Ecto neural progenitor cell (in vitro differentiated cells): ENCODE measurements at regions not wholly inside any gene's neighbourhood (a gene's known extent, or its start where the extent isn't known, plus 50 kb on each side); places are given as distances from the start of the nearest gene placed in this dataset.

ENCODE experiments used
- DNase-seq: peaks from one replicate; pipeline ENCODE4 v3.0.0-alpha.2; 2018; ENCODE audit warnings: low spot score

DNA sequence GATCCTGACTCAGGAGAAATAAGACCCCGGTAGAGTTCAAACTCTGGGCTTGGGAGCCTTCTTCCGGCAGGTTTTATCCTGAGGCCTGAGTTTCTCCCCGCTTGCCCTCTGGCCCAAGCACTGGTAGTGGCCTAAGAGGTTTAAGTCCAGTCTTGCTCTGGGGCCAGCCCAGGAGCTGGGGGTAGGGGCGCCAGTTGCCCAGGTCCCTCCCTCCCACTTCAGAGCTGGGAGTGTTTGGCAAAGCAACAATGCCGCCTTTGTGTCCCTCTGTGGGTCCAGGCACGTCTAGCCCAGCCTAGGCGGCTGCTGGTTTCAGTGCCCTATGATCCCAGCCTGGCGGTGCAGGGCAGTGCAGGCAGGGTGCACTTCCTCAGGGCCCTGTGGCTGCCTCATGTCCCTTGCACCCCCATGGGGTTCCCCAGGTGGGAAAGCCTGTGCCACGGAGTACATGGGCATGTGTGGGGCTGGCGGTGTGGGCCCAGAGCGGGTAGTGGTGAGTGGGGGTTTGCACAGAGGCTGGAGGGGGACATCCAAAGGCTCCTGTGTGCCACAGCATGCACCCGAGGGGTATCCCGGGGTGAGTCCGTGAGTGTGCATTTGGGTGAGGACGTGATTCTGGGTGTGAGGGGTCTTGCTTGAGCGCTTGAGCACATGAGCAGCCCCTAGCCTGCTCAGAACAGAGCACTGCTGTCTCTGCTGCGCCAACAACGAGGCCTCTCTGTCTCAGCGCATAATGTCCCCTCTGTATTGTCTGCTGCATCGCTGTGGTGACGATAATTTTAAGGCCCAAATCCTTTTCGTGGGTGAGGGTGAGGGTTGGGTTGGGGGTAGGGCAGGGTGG is 61.7 kb upstream of the PSD2 start:
- peak; percentile 66 for DNase-seq

- DNase-seq, result peak; percentile 46
Observed at GRCh38 chr5:139734539-139734916, 61.1 kb upstream of the PSD2 start.

DNA sequence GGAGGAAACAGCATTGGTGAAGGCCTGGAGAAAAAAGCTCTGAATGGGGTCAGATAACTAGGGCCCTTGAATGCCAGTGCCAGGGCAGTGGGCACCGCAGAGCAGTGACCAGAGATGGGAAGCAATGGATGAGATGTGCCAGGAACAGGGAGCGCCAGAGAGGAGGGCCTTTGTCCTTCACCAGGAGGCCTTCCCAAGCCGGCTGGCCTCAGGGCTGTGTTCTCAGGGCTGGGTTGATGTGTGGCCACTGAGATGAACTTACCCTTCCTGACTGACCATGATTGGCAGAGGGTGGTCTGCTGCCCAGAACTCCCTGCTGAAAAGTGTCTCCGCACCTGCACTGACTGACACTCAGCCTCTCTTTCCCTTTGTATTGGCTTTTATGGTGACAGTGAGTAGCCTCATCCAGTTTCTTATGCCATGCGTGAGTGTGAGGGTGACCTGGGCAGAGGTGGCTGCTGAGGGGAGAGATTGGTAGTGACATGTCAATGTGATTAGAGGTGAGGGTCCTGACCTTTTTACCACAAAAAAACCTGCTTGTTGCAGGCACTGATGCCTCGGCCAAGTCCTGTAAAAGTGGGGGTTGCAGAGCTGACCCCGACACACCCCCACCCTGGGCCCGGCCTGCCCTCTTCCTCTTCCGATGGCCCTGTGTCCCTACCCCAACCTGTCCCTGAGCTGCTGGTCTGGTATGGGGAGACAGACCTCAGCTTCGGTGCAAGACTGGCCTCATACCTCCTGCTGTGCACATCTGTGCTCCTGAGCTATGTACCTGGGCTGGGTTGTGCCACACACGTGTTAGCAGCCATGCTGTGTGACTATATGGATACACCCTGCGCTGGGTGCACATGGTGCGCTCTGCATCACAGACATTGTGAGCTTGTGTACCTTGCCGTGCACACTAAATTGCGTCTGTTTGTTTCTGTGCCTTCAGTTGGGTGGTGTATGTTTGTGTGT is 57.1 kb upstream of the PSD2 start:
- DNase-seq, result peak; percentile 37

DNA sequence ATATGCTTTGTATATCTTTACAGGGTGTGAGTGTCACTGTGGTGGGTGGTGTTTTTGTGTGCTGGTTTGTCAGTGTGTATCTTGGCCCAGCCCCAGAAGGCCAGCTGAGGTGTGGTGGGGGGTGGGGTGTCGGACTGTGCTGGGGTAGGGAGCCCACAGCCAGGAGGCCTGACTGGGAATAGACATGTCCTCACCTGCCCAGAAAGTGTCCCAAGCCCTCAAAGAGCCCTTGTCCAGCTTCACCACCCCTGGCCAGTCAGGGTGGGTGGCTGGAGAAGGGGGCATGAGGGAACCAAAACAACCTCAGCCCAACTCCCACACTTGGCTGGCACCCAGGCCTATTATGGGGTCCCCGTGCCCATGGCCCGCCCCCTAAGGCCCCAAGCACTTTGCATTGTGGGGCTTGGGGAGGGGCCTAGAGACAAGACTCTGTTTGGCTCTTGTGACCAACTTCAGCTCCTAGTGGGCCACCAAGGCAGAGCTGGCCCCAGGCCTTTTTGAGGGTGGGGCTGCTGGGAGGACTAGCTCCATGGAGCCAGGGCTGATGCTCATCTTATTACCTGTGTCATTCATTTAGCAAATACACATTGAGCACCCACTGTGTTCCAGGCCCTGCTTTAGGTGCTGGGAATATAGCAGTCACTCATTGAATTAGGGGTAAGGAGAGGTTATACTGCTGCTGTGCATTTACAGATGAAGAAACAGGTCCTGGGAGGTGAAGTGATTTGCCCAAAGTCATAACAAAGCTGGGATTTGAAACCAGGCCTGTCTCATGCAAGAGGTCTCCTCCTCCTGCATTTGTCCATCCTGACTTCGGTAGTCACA is 56.2 kb upstream of the PSD2 start:
- no peak for DNase-seq

DNA sequence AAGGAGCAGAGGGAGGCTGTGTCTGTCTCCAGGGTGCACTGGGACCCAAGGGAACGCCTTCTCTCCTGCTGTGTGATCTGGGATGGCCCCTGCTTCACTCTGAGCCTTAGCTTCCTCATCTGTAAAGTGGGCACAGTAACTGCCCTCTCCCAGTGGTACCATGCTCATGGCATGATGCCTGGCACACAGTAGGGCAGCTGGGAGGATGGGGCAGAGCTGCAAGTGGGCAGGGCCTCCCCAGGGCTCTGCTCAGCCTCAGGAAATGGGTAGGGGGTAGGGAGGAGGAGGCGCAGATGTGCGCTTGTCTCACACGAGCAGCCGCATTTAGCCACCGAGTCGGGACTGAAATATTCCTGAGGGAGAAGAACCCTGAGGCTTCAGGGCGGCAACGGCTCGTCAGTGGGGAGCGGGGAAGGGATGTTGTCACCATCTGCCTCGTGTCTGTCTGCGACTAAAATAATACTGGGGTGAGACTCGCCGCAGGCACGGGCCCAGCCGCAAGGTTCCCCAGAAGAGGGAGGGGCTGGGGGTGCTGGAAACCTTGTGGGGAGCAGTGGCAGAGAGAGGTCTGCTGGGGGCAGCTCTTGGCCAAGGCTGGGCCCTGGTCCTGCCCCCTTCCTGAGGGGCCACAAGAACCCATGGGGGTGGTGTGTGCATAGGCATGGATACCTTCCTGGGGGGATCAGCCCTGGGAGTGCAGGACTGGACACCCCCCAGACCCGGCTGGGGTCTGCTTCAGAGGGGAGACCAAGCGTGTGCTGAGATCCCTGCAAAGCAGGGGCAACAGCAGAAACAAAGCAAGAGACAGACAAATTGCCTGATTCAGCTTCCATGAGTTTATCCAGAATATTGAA is 55.2 kb upstream of the PSD2 start:
- peak; percentile 34 for DNase-seq

- no peak for DNase-seq
Observed at GRCh38 chr5:139740992-139741672, 54.5 kb upstream of the PSD2 start.

- DNase-seq, result no peak
Observed at GRCh38 chr5:139741823-139742172, 53.8 kb upstream of the PSD2 start.

- no peak for DNase-seq
Observed at GRCh38 chr5:139742173-139742903, 53.3 kb upstream of the PSD2 start.

DNA sequence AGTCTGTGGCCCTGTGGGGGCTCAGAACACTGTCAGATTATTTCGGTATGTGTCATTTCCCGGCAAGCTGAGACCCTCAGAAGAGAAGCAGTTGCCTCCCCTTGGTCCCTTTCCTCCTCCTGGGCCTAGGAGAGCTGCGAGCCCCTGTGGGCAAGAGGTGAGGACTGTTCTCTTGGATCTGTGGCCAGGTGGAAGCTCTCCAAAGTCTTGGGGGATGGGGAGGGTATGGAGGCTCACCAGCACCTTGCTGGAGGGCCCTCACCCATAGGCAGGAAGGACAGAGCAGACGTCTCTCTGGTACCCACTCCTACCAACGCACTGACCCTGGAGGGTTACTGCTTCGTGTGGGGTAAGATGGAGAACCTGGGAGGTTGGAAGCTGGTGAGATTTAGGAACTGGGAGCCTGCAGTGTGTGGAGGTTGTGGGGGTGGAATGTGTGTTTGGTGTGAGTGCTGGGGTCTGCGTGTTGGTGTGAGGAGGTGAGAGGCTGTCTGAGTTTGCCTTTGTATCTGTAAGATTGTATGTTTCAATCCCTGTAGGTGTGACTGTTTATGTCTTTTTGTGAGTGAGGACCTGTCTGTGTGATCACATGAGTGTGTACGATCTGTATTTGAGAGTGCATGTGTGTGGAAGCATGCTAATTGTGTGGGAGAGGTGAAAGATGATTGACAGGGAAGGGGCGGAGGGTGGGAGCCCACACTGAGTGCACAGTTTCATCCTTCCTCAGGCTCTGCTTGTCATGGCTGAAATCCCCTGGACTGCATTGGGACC is 52.4 kb upstream of the PSD2 start:
- DNase-seq, result no peak

DNA sequence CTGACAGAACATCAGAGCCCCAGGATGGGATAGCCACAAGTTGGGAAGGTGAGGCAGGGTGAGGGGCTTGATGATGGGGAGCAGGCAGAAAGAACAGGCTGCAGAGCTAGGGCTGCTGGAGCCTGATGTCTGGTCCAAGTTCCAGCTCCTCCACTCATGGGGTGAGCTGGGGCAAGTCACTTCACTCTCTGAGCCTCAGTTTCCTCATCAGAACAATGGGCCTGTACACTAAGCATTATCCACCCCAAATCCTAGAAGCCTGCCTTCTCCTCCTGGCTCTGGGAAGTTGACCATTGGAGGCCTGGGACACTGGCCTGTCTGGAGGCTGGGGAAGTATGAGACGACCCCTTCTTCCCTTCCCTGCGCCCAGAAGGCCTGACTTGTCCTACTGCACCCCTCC is 51.8 kb upstream of the PSD2 start:
- no peak for DNase-seq

DNA sequence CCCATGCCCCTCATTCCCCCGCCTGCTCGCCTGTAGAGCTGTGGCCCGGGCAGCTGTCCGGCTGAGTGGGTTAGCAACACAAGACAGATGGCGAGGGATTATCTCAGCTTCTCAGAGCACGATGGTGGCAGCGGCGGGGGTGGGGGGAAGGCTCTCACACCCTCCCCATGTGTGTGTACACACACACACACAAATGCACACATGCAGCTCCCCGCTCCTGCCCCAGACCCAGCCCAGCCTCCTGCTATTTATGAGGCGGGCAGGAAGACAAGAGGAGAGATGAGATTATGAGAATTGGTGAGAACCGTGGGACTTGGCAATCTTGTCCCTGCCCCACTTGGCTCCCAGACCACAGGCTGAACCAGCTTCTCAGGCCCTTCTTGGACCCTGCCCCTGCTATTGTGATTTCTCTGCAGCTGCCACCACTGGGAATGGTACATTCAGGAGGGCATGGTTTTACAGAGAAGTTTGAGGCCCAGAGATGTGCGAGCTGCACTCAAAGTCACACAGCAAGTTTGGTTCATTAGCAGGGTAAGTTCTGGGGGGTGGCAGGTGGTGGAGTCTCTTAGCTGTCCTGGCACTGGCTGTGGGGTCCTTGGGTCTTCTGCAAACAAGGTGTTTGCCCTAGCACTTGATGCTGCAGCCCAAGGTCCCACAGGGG is 51.0 kb upstream of the PSD2 start:
- peak; percentile 44 for DNase-seq

DNA sequence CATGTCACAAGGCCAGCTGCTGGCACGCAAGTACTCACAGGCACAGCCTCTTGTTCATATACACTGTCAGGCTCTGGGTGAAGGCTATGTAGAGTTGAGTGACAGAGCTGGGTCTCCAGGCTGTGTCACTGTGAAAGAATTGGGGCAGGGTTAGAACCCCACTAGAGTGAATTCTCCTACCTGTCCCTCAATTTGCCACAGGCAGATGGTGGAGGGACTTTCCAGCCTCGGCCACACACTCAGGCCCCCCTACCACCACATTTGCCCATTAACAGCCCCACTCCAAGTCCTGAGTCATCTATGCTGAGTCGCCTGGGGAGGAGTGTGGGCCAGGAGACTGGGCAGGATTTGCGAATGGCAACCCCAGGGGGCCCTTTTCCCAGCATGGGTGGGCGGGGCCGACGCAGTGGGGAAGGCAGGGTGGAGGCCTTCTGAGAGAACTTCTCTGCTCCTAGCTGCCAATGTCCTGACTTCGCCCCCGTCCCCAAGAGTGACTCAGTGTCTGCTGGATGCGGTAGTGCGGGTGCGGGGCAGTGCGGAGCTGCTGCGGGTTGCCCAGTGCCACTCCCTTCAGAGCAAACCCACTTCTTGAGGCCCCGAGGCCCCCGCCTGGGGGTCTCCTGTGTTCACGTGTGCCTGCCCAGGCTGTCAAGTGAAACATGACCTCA is 50.3 kb upstream of the PSD2 start:
- peak; percentile 70 for DNase-seq

- peak; percentile 94 for DNase-seq
Observed at GRCh38 chr5:139745800-139746690, 49.6 kb upstream of the PSD2 start.
